ENCODE measurements at regions not wholly inside any gene's neighbourhood (a gene's known extent, or its start where the extent isn't known, plus 50 kb on each side); places are given as distances from the start of the nearest gene placed in this dataset.
"Not testable (repeated sequence)": the region's sequence is repeated elsewhere in the genome, so short reads cannot be mapped to it uniquely, and the experiment has no call there.

- no peak for DNase-seq
Observed at GRCh38 chr1:163477276-163477830, 155.6 kb downstream of the NUF2 start.

DNA sequence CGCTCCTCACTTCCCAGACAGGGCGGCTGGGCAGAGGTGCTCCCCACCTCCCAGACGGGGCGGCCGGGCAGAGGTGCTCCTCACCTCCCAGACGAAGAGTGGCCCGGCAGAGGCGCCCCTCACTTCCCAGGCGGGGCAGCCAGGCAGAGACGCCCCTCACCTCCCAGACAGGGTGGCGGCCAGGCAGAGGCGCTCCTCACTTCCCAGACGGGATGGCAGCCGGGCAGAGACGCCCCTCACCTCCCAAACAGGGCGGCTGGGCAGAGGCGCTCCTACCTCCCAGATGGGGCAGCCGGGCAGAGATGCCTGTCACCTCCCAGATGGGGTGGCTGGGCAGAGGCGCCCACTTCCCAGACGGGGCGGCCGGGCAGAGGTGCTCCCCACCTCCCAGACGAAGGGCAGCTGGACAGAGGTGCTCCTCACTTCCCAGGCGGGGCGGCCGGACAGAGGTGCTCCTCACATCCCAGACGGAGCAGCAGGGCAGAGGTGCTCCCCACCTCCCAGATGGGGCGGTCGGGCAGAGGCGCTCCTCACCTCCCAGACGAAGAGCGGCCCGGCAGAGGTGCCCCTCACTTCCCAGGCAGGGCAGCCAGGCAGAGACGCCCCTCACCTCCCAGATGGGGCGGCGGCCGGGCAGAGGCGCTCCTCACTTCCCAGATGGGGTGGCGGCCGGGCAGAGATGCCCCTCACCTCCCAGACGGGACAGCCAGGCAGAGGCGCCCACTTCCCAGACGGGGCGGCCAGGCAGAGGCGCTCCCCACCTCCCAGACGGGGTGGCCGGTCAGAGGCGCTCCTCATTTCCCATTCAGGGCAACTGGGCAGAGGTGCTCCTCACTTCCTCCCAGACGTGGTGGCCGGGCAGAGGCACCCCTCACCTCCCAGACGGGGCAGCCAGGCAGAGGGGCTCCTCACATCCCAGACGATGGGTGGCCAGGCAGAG lies 176.9 kb downstream of the NUF2 start:
- not testable (repeated sequence) for DNase-seq

GRCh38 chr1:163504331-163504978 lies 182.7 kb downstream of the NUF2 start:
- no peak for DNase-seq

GRCh38 chr1:163509114-163509513 lies 187.4 kb downstream of the NUF2 start:
- DNase-seq = no peak

- no peak for DNase-seq
Observed at GRCh38 chr1:163512349-163512989, 190.7 kb downstream of the NUF2 start.

DNA sequence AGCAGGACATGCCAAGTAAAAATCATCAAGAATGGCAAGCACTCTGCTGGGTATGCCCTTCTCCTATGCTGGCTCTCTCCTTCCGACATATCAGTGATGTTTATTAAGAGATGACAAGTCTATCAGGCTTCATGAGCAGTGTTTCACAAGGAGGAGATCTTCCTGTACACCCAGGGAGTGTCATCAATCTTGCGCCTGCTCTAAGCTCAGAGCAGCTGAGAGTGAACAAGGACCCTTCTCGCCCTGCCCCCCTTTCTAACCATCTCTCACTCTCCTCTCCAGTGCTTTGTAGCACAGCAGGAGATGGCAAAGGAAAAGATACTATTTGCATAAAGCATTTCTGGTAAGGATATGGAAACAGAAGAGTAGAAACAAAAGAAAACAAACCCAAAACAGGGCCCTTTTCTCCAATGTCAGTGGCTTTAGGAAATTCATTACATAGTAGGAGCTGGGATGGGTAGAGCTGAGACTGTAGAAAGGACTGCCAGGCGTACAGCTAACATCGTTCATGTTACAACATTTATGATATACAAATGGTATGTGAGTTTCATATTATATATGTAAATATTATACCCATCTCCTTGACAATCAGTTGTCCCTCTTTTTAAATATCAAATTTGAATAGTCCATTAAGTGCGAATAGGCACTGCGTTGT lies 201.7 kb downstream of the NUF2 start:
- no peak for DNase-seq

DNA sequence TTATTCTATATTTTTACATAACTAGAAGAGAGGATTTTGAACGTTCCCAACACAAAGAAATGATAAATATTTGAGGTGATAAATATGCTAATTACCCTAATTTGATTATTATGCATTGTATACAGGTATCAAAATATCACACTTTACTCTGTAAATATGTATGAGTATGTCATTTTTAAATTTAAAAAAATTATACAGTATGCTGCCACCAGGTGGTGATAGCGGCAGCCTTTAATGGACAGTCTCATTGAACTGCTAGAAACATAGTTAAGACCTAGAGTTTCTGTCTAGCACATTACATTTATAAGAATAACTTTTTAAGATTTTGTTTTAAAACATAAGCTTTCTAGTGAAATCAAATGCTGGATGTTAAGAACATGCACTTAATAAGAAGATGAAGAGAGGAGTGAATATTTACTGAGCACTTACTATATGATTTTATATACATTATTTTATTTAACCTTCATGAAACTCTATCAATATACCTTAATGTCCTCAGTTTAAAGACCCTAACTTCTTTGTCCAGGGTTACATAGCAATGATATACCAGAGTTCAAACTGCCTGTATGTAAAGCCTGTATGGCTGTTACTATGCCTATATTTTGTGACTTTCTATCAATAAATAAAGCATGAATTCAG lies 207.1 kb downstream of the NUF2 start:
- DNase-seq = peak; percentile 20

DNA sequence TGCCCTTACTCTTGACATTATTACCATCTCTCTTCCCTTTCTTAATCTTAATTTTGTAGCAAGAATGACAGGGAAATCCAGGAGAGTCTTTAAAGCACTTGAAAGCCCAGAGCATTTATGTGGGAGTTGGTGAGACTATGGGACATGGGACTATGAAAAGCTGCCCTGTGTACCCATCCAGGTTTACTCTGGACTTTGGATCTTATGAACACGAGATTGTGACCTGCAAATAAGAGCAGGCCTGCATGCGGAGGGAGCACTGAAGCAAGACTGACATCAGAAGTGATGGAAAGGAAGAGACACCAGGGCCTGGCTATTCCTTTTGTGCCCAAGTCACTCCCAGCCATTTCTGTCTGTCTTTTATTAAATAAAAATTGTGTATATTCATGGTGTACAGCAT lies 209.6 kb downstream of the NUF2 start:
- no peak for DNase-seq

- no peak for DNase-seq
Observed at GRCh38 chr1:163535401-163535800, 213.6 kb downstream of the NUF2 start.

DNA sequence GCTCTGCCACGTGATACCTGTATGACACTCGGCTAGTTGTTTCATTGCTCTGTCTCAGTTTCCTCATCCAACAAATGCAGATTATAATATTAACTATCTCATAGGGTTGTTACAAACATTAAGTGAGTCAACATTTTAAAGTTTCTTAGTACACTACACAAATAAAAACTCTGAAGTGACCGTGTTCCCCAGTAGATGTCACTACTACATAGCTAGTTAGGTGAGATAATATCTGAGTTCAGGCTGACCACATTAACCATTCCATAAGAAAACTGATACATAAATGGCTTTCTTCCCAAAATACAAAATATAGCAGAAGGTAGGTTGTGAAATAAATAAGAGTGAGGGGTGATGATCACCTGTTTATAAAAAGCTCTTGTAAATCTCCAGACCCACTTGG lies 214.1 kb downstream of the NUF2 start:
- peak; percentile 51 for DNase-seq

- no peak for DNase-seq
Observed at GRCh38 chr1:163537809-163538208, 216.1 kb downstream of the NUF2 start.

DNA sequence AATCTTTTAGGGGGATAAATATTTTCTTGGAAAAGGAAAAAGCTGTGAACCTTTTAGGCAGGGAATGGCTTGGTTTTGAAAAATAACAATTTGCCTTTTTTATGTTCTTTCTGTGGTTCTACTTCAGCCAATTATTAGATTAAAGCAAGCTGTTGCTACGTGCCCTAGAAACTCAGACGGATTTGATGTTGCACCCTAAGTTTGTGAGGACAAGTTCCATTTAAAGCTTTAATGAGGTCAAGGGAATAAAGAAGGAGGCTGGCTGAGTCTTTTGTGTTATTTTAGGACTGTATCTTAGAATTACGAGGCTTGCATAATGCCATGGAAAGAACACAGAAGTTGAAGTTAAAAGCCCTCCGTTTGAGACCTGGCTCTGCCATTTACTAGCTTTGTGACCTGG lies 216.9 kb downstream of the NUF2 start:
- DNase-seq = peak; percentile 16

DNA sequence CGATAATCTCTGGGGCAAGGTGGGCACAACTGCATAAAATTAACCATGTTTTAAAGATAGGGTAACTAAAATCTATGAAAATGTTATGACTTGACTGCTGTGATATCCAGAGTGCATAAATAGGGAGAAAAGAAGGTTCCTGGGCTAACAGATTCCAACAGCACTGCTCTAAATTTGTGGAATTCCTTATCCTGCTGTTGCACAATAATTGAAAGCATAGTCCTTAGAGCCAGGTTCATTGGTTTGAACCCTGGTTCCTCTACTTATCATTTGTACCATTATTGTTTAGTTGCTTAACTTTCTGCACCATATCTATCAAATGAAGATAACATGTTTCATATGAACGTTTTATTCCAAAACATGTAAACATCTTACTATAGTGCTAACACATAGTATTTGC lies 219.0 kb downstream of the NUF2 start:
- no peak for DNase-seq

DNA sequence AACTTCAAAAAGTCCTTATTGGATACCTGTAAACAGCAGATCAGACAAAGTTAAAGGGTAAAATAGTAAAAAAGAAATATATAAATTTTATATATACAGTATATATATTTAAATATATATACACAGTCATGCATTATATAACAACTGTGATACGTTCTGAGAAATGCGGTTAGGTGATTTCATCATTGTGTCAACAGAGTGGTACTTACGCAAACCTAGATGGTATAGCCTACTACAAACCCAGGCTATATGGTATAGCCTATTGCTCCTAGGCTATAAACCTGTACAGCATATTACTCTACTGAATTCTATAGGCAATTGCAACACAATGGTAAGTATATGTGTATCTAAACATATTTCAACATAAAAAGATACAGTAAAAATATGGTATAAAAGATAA lies 222.7 kb downstream of the NUF2 start:
- no peak for DNase-seq

DNA sequence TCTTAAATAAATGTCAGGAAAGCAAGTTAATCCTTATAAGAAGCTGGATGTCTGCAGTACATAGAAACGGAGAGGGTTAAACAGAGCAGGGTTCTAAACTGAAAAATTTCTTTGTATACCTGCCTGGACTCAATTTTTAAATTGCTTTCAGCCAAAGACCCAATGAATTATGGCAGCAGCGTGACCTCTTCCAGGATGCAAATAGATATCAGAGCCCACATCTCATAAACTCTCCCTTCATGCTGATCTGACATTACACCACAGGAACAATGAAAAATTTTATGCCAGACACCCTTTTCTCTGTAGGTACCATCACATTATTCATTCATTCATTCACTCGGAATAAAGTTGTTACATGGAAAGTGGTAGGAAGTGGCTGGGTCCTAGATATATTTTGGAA lies 236.4 kb downstream of the NUF2 start:
- DNase-seq = no peak

DNA sequence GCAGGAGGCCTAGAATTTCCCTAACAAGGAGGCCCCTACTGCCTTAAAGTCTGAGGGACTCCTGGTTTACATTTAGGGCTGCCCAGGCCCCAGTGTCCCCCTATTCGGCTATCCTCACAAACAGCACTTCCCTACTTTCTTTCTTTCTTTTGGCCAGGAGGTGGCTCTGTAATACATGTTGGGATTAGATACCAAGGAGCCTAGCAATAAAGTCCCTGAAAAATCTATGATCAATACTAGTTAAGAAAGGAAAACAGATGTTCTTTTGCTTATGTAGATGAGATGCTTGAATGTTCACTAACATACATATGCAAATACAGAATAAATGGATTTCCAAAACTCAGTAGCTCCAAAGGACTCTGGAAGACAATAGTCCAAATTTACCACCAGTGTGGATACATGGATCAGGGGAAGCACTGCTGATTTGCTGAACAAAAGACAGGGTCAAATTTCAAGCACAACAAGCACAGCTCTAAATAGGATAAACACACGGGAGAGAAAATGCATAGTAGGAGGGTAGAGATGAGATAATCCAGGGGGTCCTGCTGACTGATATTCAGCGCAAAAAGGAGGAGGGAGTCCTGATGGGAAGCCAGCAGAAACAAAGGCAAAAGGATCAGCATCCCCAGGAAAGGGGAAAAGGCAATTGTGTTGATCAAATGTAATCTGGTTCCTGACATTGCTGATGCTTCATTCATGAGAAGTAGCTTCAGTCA lies 240.0 kb downstream of the NUF2 start:
- DNase-seq = peak; percentile 45

DNA sequence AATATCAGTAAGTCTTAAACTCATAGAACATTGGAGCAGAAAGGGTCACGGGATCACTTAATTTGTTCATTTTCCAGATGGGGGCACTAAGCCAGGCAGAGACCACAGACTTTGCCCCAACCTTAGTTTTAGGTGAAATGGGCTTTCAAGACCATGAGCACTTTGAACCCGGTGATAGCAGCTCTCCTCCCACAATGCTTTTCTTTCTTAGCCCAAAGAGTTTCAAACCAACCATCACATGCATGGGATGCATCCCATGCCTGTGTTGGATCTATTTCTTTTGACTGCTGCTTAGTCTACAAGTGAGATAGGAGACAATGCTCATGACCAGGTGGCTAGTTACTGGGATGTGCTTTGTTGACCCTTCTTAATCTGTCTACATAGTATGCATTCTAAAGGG lies 240.6 kb downstream of the NUF2 start:
- DNase-seq = no peak

GRCh38 chr1:163565166-163565565 lies 243.4 kb downstream of the NUF2 start:
- DNase-seq = peak; percentile 48

GRCh38 chr1:163570071-163570470 lies 248.3 kb downstream of the NUF2 start:
- DNase-seq = peak; percentile 43

DNA sequence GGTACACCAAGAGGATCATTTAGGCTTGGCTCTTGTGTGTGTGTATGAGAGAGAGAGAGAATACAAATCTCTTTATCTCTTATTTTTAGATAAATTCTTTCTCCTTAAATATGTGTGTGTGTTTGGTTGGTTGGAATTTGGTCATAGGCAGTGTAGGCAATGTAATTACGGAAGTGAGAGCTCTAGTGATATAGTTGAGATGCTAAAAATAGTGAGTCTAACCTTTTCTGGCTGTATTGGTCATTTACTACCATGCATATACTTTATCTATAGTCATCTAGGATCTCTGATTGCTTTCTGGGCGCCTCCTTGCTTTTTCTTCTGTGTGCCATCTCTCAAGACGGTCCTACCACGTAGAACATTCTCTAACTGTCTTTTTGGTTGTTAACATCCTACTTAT lies 250.2 kb downstream of the NUF2 start:
- DNase-seq = no peak

GRCh38 chr1:163574119-163574518 lies 252.4 kb downstream of the NUF2 start:
- no peak for DNase-seq
